Mammary epithelial cell (primary cell): ENCODE measurements at regions not wholly inside any gene's neighbourhood (a gene's known extent, or its start where the extent isn't known, plus 50 kb on each side); places are given as distances from the start of the nearest gene placed in this dataset.

Source experiments
- EZH2 ChIP-seq: IDR thresholded peaks from 2 replicates; pipeline ENCODE4 v1.6.1; 2012; ENCODE audit warnings: low read length, inconsistent platforms, borderline replicate concordance
- TF ChIP-seq, protein P1 (sequence below), 2 donors: IDR thresholded peaks in 1 of 2; conservative IDR thresholded peaks in 1 of 2; 2 replicates each; pipeline ENCODE4 v1.5.1; 2011 to 2012; ENCODE audit warnings: inconsistent platforms in 2 of 2, low read length in 2 of 2, mild to moderate bottlenecking in 2 of 2, control low read depth in 1 of 2, low read depth in 1 of 2; ENCODE audit not compliant: insufficient read depth in 1 of 2; ENCODE audit errors: extremely low read depth in 1 of 2

DNA sequence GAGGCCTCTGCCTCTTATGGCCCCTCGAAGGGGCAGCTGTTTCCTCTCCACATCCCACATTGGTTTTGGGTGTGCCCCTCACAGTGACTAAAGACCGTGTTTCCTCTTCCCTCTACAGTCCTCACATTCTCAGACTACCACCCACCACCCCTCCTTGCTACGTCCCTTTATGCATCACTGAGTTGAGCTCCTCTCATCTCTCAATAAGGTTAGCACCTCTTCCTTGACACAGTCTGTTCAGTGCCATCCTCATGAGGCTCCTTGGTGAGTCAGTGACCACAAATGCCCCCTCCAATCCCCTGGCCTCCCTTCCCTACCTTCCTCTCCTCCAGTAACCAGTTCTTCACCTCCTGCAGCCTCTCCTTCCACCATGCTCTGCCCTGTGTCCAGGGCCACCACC, 239.1 kb upstream of the MYO3A start:
- TF ChIP-seq, protein P1, sequence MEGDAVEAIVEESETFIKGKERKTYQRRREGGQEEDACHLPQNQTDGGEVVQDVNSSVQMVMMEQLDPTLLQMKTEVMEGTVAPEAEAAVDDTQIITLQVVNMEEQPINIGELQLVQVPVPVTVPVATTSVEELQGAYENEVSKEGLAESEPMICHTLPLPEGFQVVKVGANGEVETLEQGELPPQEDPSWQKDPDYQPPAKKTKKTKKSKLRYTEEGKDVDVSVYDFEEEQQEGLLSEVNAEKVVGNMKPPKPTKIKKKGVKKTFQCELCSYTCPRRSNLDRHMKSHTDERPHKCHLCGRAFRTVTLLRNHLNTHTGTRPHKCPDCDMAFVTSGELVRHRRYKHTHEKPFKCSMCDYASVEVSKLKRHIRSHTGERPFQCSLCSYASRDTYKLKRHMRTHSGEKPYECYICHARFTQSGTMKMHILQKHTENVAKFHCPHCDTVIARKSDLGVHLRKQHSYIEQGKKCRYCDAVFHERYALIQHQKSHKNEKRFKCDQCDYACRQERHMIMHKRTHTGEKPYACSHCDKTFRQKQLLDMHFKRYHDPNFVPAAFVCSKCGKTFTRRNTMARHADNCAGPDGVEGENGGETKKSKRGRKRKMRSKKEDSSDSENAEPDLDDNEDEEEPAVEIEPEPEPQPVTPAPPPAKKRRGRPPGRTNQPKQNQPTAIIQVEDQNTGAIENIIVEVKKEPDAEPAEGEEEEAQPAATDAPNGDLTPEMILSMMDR (conservative IDR thresholded peaks at IDR 0.05 in 1 of 2, IDR thresholded peaks at IDR 0.05 in 1 of 2; ENCODE audit: extremely low read depth in 1 of 2, insufficient read depth in 1 of 2, low read depth in 1 of 2, low read length in 2 of 2) = no peak
- no peak for TF ChIP-seq EZH2
